Left renal pelvis (tissue), 4 donors: ENCODE measurements at regions not wholly inside any gene's neighbourhood (a gene's known extent, or its start where the extent isn't known, plus 50 kb on each side); places are given as distances from the start of the nearest gene placed in this dataset.
"Not testable (repeated sequence)": the region's sequence is repeated elsewhere in the genome, so short reads cannot be mapped to it uniquely, and the experiment has no call there.

Source experiments
- DNase-seq, 4 donors: peaks; one replicate each; pipeline ENCODE4 v3.0.0-alpha.2; 2013; ENCODE audit warnings: low read depth in 4 of 4, low spot score in 3 of 4

- DNase-seq = no peak
These were observed 57.6 kb downstream of the CCDC59 start for GRCh38 chr12:82300611-82301010.

GRCh38 chr12:82299319-82300025 is 58.7 kb downstream of the CCDC59 start:
- DNase-seq = no peak

- DNase-seq = no peak
These were observed 67.8 kb downstream of the CCDC59 start for GRCh38 chr12:82290415-82290814.

GRCh38 chr12:82281335-82281734 is 76.9 kb downstream of the CCDC59 start:
- DNase-seq = not testable (repeated sequence)

- no peak for DNase-seq
These were observed 78.6 kb downstream of the CCDC59 start for GRCh38 chr12:82279536-82280058.

- no peak for DNase-seq
These were observed 80.6 kb downstream of the CCDC59 start for GRCh38 chr12:82277582-82277981.

- no peak for DNase-seq
These were observed 115.5 kb downstream of the CCDC59 start for GRCh38 chr12:82242729-82243128.

GRCh38 chr12:82225871-82226270 is 132.3 kb downstream of the CCDC59 start:
- no peak for DNase-seq

GRCh38 chr12:82223426-82223825 is 134.8 kb downstream of the CCDC59 start:
- DNase-seq = no peak

GRCh38 chr12:82216475-82216874 is 141.7 kb downstream of the CCDC59 start:
- DNase-seq = no peak

GRCh38 chr12:82213761-82214160 is 144.4 kb downstream of the CCDC59 start:
- DNase-seq = no peak

GRCh38 chr12:82210882-82211281 is 147.3 kb downstream of the CCDC59 start:
- DNase-seq = no peak

GRCh38 chr12:82209533-82209932 is 148.7 kb downstream of the CCDC59 start:
- no peak for DNase-seq

- no peak for DNase-seq
These were observed 150.6 kb downstream of the CCDC59 start for GRCh38 chr12:82207556-82207955.

GRCh38 chr12:82203086-82203485 is 155.1 kb downstream of the CCDC59 start:
- no peak for DNase-seq

- DNase-seq = no peak
These were observed 170.6 kb downstream of the CCDC59 start for GRCh38 chr12:82187595-82187994.

- DNase-seq = no peak
These were observed 171.2 kb downstream of the CCDC59 start for GRCh38 chr12:82187011-82187410.

- DNase-seq = no peak
These were observed 171.9 kb downstream of the CCDC59 start for GRCh38 chr12:82186282-82186681.

GRCh38 chr12:82184844-82185243 is 173.3 kb downstream of the CCDC59 start:
- no peak for DNase-seq

- DNase-seq = no peak
These were observed 175.5 kb downstream of the CCDC59 start for GRCh38 chr12:82182601-82183190.

- DNase-seq = no peak
These were observed 181.3 kb downstream of the CCDC59 start for GRCh38 chr12:82176761-82177490.

- DNase-seq = no peak
These were observed 182.2 kb downstream of the CCDC59 start for GRCh38 chr12:82176026-82176425.
